ENCODE measurements at regions not wholly inside any gene's neighbourhood (a gene's known extent, or its start where the extent isn't known, plus 50 kb on each side); places are given as distances from the start of the nearest gene placed in this dataset.

DNA sequence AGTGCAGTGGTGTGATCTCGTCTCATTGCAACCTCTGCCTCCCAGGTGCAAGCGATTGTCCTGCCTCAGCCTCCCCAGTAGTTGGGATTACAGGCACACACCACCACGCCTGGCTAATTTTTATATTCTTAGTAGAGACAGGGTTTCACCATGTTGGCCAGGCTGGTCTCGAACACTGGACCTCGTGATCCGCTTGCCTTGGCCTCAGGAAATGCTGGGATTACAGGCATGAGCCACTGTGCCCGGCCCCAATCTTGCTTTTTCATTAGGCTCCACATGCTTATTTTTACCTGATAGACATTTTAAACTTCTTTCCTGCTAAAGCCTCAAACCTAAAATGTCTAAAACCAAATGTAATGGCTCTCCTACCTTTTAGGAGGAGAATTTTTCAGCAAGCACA, 817.0 kb upstream of the NECTIN3 start:
- TF ChIP-seq ZBTB33 (IDR thresholded peaks at IDR 0.05) (no peak), REST (IDR thresholded peaks at IDR 0.05) (no peak), CTCF (IDR thresholded peaks at IDR 0.05; ENCODE audit: low read depth, low read length, missing input control) (no peak), MAX (IDR thresholded peaks at IDR 0.05) (no peak), RAD21 (IDR thresholded peaks at IDR 0.05) (no peak), GABPA (IDR thresholded peaks at IDR 0.05 in 1 of 2, conservative IDR thresholded peaks at IDR 0.05 in 1 of 2) (no peak)
- TF ChIP-seq, protein P1, sequence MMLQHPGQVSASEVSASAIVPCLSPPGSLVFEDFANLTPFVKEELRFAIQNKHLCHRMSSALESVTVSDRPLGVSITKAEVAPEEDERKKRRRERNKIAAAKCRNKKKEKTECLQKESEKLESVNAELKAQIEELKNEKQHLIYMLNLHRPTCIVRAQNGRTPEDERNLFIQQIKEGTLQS (IDR thresholded peaks at IDR 0.05), result no peak
